OCI-LY3 (cell line): ENCODE measurements at regions not wholly inside any gene's neighbourhood (a gene's known extent, or its start where the extent isn't known, plus 50 kb on each side); places are given as distances from the start of the nearest gene placed in this dataset.

Experiments used
- EZH2phosphoT487 ChIP-seq: fragments of 200-600 bp; shearing (Covaris generic); IDR thresholded peaks from 2 replicates; pipeline ENCODE4 v1.6.1; 2018; ENCODE audit warnings: antibody characterized with exemption, mixed run types, low read depth
- TF ChIP-seq, protein P1 (sequence below): fragments of 200-600, 300-600 bp; sonication (generic); IDR thresholded peaks from 2 replicates; pipeline ENCODE4 v1.5.1; 2014; ENCODE audit warnings: antibody characterized with exemption, low read length, low read depth

GRCh38 chr17:77089124-77089490 lies 51.7 kb upstream of the SEC14L1 start:
- TF ChIP-seq EZH2phosphoT487 = no peak
- TF ChIP-seq, protein P1, sequence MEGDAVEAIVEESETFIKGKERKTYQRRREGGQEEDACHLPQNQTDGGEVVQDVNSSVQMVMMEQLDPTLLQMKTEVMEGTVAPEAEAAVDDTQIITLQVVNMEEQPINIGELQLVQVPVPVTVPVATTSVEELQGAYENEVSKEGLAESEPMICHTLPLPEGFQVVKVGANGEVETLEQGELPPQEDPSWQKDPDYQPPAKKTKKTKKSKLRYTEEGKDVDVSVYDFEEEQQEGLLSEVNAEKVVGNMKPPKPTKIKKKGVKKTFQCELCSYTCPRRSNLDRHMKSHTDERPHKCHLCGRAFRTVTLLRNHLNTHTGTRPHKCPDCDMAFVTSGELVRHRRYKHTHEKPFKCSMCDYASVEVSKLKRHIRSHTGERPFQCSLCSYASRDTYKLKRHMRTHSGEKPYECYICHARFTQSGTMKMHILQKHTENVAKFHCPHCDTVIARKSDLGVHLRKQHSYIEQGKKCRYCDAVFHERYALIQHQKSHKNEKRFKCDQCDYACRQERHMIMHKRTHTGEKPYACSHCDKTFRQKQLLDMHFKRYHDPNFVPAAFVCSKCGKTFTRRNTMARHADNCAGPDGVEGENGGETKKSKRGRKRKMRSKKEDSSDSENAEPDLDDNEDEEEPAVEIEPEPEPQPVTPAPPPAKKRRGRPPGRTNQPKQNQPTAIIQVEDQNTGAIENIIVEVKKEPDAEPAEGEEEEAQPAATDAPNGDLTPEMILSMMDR = no peak
